ENCODE measurements at regions not wholly inside any gene's neighbourhood (a gene's known extent, or its start where the extent isn't known, plus 50 kb on each side); places are given as distances from the start of the nearest gene placed in this dataset.

GRCh38 chr10:106216085-106216484, 948.4 kb downstream of the SORCS1 start:
- no peak overlapping the region for H3K9ac ChIP-seq (replicated peaks; ENCODE audit: extremely low read depth, insufficient read depth, low read length)
- H4K20me1 ChIP-seq (replicated peaks; ENCODE audit: control insufficient read depth, extremely low read depth, insufficient read depth, low read length): no peaks in the 10 kb centered on the region
- no peaks in the 10 kb centered on the region for H3K9me1 ChIP-seq (replicated peaks; ENCODE audit: control insufficient read depth, extremely low read depth, insufficient read depth, low read length)
- dilution Hi-C loops (cut with MboI; ENCODE audit: extremely low pct_ligation_motif_present, low sequenced_read_pairs): no loop called here
- no peak overlapping the region for H3K27ac ChIP-seq (ENCODE audit: insufficient read depth, low read depth, low read length)
- H3K36me3 ChIP-seq (ENCODE audit: control insufficient read depth in 2 of 2, extremely low read depth in 1 of 2, insufficient read depth in 2 of 2, low read length in 2 of 2): no peaks in the 10 kb centered on the region
- FAIRE-seq: no peak
- ChIA-PET POLR2A (no interaction called here), CTCF (no interaction called here)
- DNase-seq (ENCODE audit: low read depth, low spot score): no peak
- intact Hi-C loops (cut with micrococcal nuclease): no loop called here
- no peaks in the 10 kb centered on the region for H3K9me3 ChIP-seq (replicated peaks; ENCODE audit: control insufficient read depth, insufficient read depth, low read length)
- no peak overlapping the region for H3K4me2 ChIP-seq (ENCODE audit: insufficient read depth, low read length)
- H3K4me3 ChIP-seq (replicated peaks in 1 of 3; ENCODE audit: insufficient read depth in 1 of 3, low read depth in 1 of 3, low read length in 3 of 3): no peak overlapping the region
- H3K79me2 ChIP-seq (ENCODE audit: control insufficient read depth, insufficient read depth, low read length): no peaks in the 10 kb centered on the region
- no peak overlapping the region for H2AFZ ChIP-seq (ENCODE audit: low read depth, low read length)
- BruUV-seq (replicated peaks): no TSS peak
- no peaks in the 10 kb centered on the region for H3K4me1 ChIP-seq (ENCODE audit: control insufficient read depth, extremely low read depth, insufficient read depth, low read length)
- no peaks in the 10 kb centered on the region for H3K27me3 ChIP-seq (ENCODE audit: control insufficient read depth in 2 of 2, insufficient read depth in 2 of 2, low read length in 2 of 2)
- TF ChIP-seq MAX (IDR thresholded peaks at IDR 0.05; ENCODE audit: insufficient read depth, insufficient read length) (no peak), GATA2 (IDR thresholded peaks at IDR 0.05; ENCODE audit: insufficient read depth, insufficient read length, low read depth, low read length) (no peak), POLR2AphosphoS5 (IDR thresholded peaks at IDR 0.05; ENCODE audit: insufficient read depth, low read depth, low read length) (no peak), CTCF (IDR thresholded peaks at IDR 0.05; ENCODE audit: extremely low read depth in 1 of 2, insufficient read depth in 1 of 2, low read depth in 1 of 2, low read length in 2 of 2) (no peak), POLR2A (IDR thresholded peaks at IDR 0.05; ENCODE audit: low read depth, low read length) (no peak), MYC (IDR thresholded peaks at IDR 0.05; ENCODE audit: low read depth, low read length) (no peak), JUN (IDR thresholded peaks at IDR 0.05; ENCODE audit: borderline replicate concordance, insufficient read depth, insufficient read length, low read depth) (no peak), FOS (IDR thresholded peaks at IDR 0.05; ENCODE audit: borderline replicate concordance, insufficient read depth, low read length) (no peak), EZH2 (IDR thresholded peaks at IDR 0.05; ENCODE audit: borderline replicate concordance, low read depth, low read length, severe bottlenecking) (no peak)

Measured in endothelial cell of umbilical vein (primary cell).